HG03066 (cell line): ENCODE measurements at regions not wholly inside any gene's neighbourhood (a gene's known extent, or its start where the extent isn't known, plus 50 kb on each side); places are given as distances from the start of the nearest gene placed in this dataset.

ENCODE experiments used
- ATAC-seq: cut with Tn5 transposase; IDR thresholded peaks from one replicate; pipeline ENCODE4 v1.9.1; 2021; ENCODE audit warnings: low read depth; ENCODE audit not compliant: unreplicated experiment

- ATAC-seq, result no peak
Observed at GRCh38 chr11:45482331-45482730, 183.1 kb downstream of the CHST1 start.

- ATAC-seq, result no peak
Observed at GRCh38 chr11:45481026-45481425, 184.4 kb downstream of the CHST1 start.

- no peak for ATAC-seq
Observed at GRCh38 chr11:45477588-45477987, 187.8 kb downstream of the CHST1 start.

DNA sequence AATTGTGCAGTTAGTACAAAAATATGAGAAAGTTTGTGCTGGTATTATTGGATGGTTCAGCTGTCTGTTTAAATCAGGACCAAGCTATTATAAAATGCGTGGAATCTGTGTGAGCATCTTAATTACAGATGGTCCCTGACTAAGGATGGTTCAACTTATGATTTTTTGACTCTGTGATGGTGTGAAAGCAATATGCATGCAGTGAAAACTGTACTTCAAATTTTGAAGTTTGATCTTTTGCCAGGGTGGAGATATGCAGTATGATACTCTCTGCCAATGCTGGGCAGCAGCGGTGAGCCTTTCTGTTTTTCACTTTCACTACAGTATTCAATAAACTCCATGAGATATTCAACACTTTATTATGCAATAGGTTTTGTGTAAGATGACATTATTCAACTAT, 189.3 kb downstream of the CHST1 start:
- ATAC-seq, result no peak

GRCh38 chr11:45475173-45475572, 189.0 kb upstream of the SYT13 start:
- no peak for ATAC-seq

DNA sequence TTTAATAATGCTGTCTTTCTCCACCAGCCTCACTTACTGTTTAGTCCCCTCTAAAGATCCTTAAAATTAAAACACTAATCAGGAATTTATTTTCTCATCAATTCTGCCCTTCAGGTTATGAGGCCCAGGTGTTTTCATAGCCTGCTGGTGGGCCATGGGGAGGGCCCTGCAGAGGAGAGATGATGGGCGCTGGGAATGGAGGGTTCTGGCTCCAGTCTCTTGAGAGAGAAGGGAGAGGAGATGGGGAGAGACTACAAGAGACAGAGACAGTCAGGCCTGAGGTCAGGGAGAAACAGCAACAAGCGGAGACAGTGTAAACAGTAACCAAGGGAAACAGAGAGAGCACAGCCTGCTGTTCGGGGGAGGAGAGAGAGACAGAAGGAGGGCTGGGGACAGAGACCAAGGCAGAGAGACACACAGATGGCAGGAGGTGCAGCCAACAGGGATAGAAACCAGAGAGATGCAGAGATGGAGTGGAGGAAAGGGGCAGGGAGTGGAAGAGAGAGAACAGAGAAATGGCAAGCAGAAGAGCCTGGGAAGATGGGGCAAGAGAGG, 187.3 kb upstream of the SYT13 start:
- no peak for ATAC-seq

DNA sequence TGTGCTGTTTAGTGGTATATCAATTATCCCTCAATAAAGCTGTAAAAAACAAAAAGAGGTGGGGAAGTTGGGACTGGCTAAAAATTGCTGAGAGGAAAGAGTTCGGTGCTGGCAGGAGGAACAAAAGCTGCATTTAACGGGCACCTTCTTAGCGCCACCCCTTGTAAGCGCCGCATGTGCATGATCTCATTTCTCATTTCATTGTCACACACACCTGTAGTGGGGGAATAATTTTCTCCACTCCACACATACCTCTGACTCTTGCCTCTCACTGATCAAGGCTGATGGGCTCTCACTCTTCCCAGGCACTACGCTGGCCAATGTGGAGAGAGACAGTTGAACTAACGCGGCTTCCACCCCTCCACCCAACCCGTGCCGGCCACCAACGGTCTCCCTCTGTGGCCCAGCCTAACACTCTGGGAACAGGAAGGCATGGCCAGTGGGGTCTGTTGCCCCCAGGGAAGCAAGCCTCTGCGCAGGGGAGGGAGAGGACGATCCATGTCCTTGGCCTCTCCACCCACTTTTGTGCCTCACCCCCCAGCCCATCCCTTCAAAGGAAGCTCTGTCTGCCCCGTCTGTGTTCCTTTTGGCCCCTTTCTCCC, 186.7 kb upstream of the SYT13 start:
- ATAC-seq, result no peak

DNA sequence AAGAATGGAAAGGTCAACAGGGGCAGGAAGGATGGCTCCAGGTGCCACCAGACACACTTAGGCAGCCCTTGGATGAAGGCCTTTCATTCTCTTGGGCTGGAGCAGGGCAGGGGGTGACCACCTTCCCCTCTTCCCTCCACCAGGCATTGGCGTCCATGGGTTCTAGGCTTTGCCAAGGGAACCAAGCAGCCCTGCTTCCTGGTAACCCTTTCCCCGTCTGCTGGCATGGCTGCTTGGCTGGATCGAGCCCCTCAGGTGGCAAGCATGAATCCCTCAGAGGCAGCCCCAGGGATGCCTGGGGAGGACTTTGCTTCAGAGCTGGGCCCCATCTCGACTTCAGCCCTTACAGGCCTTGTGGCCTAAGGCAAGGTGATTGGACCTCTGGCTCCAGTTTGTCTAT, 185.1 kb upstream of the SYT13 start:
- ATAC-seq, result no peak

DNA sequence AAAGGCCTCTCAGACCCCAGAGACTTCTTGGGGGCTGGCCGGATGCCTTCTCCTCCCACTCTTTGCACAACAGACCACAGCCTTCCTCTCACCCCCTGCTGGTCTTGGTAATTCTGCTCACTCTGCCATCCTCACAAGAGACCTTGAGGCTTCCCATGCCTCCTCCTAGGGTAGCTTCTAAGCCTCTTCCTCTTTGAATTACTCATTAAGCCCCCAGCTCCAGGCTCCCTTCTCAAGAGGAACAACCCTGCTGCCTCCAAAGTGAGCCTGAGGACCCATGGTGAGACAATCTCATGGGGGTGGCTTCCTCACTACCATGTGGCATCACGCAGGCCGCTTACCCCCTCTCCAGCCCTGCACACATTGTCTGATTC, 184.6 kb upstream of the SYT13 start:
- no peak for ATAC-seq

DNA sequence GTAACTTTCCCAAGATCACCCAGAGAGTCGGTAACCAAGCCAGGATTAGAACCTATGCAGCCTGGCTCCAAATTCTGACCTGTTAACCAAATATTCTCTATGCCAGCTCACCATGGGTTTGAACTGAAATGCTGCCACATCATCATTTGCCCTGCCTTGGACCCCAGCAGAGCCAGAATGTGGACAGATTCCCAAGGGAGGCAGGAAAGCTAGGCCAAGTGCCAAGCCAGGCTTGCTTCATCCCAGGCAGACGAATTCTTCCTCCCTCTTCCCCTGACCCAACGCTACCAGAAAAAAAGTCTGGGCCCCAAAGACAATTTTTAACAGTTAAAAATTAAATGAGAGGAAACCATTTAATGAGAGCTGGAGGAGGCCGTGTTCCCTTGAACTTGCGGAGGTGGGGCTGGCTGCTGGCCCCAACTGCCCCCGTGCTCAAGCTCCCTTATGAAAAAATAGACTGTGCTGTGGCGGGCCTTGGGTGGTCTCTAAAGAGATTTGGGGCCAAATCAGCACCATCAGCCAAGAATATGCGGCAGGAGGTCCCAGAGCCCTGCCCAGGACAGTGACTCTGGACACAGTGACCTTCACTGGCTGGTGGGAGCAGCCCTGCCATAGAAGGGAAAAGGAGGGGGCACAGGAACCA, 184.1 kb upstream of the SYT13 start:
- ATAC-seq, result no peak

DNA sequence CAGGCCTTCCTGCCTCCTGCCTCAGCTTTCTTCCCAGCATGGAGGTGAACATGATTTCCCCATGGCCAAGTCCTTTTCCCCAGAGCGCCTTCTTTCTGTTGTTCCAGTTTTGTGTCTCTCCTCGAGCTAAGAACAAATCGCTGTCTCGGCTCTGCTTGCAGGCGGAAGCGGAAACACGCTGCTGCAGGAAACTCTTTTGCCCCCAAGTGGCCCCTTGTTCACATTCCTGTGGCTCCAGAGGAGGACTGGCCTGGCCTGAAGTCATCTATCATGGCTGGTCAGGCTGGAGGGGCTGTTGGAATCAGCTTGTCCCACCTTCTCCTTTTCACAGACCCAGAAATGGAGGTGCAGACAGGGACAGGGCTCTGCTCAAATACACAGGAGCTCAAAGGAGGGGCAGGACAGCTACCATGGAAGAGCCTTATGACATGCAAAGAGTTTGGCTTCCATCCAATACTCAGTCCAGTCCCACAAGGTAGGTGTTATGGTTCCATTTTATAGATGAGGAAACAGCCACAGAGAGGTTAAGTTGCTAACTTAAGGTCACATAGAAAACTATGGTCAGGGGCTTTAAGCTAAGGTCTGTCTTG, 182.2 kb upstream of the SYT13 start:
- no peak for ATAC-seq

DNA sequence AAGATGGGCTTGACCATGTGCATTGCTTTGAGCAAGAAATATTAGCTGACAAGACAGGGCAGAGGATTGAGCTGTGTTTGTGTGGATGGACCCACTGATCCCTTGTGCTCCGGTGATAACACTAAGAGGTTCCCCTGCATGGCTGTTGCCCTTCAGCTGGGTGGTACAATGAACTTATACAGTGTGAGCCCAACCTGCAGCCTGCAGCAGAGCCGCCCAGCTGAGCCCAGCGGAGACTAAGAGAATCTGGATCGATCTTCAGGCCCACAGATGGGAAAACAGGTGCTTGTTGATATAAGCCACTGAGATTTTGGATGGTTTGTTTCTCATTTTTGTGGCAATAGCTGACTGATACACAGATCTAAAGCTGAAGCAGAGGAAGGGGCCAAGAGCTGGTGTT, 177.4 kb upstream of the SYT13 start:
- no peak for ATAC-seq

DNA sequence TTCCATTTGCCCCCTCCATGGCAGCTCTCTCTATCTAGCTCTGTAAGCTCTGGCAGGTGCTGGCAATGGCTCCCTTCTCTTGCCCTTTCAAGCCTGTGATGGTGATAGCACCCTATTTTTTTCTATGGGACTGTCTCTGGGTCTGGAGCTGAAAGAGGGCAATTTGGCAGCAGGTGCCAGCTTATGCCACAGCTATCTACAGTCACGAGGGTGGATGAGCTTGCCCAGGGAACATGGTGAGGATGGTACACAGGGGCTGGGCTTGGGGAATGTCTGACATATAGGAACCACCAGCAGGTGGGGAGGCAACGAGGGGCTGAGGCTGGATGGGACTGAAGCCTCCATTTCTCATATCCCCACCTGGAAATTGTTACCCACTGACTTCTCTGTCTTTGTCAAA, 175.4 kb upstream of the SYT13 start:
- no peak for ATAC-seq

GRCh38 chr11:45459491-45459890, 173.3 kb upstream of the SYT13 start:
- no peak for ATAC-seq

- no peak for ATAC-seq
Observed at GRCh38 chr11:45458269-45458668, 172.1 kb upstream of the SYT13 start.

DNA sequence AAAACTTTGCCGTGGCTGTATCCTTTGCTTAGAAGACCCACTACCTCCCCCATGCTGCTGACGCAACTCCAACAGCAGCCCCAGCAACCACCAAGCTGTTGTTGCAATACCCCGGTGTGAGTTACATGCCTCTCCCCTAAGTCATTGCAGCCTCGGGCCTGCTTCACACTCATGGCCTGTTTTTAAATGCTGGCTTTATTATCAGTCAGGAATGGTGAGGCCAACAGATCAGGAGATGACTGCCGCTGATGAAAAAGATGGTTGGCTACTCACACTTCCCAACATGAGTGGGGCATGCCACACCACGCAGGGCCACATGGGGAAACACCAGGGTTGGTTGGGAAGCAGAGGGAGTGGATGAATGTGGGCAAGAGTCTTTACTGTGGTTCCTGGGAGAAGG, 171.5 kb upstream of the SYT13 start:
- no peak for ATAC-seq

DNA sequence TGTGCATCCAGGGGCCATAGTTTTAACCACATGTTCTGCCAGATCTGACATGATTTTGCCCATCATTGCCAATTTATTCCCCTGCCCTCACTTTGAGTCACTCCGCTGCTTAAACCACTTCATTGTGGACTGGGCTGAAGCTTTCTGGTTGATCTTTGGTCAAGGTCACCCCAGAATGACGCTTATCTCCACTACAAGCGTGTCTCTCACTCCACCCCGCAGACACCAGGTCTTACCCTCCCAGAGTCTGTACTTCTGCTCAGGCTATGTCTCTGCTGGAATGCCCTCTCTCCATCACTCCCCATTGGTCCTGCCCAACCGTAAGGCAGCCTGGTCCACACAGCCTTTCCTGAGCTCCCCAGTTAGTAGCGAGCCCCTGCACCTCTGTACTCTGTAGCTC, 170.5 kb upstream of the SYT13 start:
- no peak for ATAC-seq

DNA sequence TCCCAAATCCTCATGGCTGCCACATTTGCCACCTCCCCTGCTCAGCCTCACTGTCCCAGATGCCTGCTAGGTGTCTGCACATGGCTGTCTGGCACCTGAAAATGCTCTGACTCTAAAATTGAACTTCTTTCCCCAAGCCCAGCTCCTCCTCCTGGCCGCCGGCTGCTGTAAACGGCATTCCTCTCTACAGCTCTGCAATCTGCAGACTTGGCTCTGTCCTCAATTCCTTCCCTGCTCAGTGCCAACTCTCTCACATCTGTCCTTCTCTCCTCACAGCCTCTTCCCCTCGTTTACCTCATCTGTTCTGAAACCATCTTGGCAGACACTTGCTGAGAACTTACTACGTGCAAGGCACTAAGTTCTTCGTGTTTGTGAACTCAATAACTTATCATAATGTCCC, 169.4 kb upstream of the SYT13 start:
- no peak for ATAC-seq

DNA sequence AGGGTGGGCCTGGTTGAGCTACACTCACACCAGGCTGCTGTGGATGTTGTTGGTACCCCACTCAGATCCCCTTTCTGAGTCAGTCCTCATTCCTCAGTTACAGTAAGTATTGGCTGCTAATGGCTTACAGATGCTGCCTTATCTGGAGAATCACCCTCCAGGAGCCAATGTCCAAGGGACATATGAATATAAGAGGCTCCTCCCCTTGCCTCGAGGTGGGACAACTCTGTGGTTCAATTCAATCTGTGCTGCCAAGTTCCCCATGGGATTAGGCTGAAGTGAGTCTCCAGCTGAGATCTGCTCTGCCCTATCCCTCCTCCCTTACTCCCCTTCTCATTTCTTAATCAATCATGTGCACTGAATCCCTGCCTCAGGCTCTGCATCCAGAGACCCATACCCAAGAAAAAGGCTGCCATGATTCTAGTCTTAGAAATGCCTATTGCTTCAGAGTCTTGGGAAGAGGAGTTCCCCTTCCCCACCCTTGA, 168.8 kb upstream of the SYT13 start:
- no peak for ATAC-seq

DNA sequence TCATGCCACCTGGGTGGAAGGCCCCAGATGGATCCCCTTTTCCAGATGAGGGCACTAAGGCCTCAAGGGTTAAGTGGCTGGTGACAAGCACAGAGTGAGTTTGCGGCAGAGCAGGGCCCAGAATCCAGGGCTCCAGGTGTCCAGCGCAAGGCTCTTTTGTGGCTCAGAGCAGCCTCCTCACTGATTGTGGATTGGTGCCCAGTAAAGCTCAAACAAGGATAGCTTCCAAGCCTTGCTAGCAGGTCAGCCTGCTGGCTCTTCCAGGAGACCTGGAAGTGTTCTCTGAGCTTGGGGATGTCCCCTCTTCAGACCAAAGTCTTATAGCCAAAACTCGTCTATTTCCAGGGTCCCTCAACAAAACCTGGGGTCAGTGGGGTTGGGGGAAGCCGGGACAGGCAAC, 167.6 kb upstream of the SYT13 start:
- ATAC-seq, result no peak

DNA sequence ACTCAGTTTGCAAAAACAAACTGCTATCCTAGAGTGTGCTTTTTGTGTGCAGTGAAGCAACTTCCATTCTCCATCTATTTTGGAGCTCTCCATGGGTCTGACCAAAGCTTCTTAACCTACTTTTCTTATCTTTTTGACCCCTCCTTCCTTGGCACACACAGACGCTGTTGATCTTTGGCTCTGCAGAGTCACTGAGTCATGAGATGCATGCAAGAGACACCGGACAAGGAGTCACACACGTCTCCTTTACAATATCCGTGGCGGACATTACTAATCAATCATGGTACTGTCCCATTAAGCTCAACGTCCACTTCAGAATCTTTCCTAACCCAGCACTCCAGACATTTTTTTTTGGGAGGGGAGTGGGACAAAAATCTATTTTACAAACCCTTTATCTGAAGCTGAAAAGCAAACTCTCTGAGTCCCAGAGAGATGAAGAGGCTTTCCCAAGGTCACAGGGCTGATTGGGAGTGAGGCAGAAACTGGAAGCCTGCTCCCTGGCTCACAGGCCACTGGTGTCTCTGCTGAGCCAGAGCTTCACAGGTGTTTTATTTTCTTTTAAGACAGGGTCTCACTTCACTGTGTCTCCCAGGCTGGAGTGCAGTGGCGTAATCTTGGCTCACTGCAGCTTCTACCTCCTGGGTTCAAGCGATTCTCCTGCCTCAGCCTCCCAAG, 165.8 kb upstream of the SYT13 start:
- ATAC-seq, result no peak
